ENCODE measurements at regions not wholly inside any gene's neighbourhood (a gene's known extent, or its start where the extent isn't known, plus 50 kb on each side); places are given as distances from the start of the nearest gene placed in this dataset.

GRCh38 chr9:99557816-99558215 lies 263.9 kb upstream of the NR4A3 start:
- intact Hi-C loops (cut with DNase I) = no loop called here
- WGBS, 2 donors = 64 to 75% methylated on average over 2 of the region's 2 CpGs

GRCh38 chr9:99559776-99560175 lies 261.9 kb upstream of the NR4A3 start:
- Histone ChIP-seq H3K4me1 (no peaks in the 10 kb centered on the region), H3K27ac (no peak overlapping the region), H3K4me3 (no peak overlapping the region), H3K27me3 (no peaks in the 10 kb centered on the region), H3K9me3 (no peaks in the 10 kb centered on the region), H3K36me3 (no peaks in the 10 kb centered on the region)
- 44 to 47% methylated on average over 1 of the region's 1 CpG for WGBS, 2 donors
- intact Hi-C loops (cut with DNase I) = no loop called here
- DNase-seq = no peak
- TF ChIP-seq CTCF (IDR thresholded peaks at IDR 0.05) (no peak), POLR2A (IDR thresholded peaks at IDR 0.05) (no peak)

More at GRCh38 chr9:99557816-99558215, 263.9 kb upstream of the NR4A3 start:
- no peak for DNase-seq
- TF ChIP-seq POLR2A (IDR thresholded peaks at IDR 0.05) (no peak), CTCF (IDR thresholded peaks at IDR 0.05) (no peak)
- Histone ChIP-seq H3K4me1 (no peaks in the 10 kb centered on the region), H3K27me3 (no peaks in the 10 kb centered on the region), H3K27ac (no peak overlapping the region), H3K9me3 (no peaks in the 10 kb centered on the region), H3K4me3 (no peak overlapping the region), H3K36me3 (no peaks in the 10 kb centered on the region)

GRCh38 chr9:99560561-99560960 lies 261.1 kb upstream of the NR4A3 start:
- H3K4me3 ChIP-seq = no peak overlapping the region
- TF ChIP-seq CTCF (IDR thresholded peaks at IDR 0.05) (no peak), POLR2A (IDR thresholded peaks at IDR 0.05) (no peak)
- DNase-seq = no peak
- no peaks in the 10 kb centered on the region for H3K9me3 ChIP-seq
- no peak overlapping the region for H3K27ac ChIP-seq
- no peaks in the 10 kb centered on the region for H3K36me3 ChIP-seq
- intact Hi-C loops (cut with DNase I) = no loop called here
- H3K27me3 ChIP-seq = no peaks in the 10 kb centered on the region
- H3K4me1 ChIP-seq = no peaks in the 10 kb centered on the region

- TF ChIP-seq POLR2A (IDR thresholded peaks at IDR 0.05) (no peak), CTCF (IDR thresholded peaks at IDR 0.05) (no peak)
- DNase-seq = no peak
- WGBS, 2 donors = 80 to 85% methylated on average over 2 of the region's 2 CpGs
- intact Hi-C loops (cut with DNase I) = no loop called here
- H3K4me3 ChIP-seq = no peak overlapping the region
- no peaks in the 10 kb centered on the region for H3K36me3 ChIP-seq
- no peak overlapping the region for H3K27ac ChIP-seq
- no peaks in the 10 kb centered on the region for H3K4me1 ChIP-seq
- H3K9me3 ChIP-seq = no peaks in the 10 kb centered on the region
- H3K27me3 ChIP-seq = no peaks in the 10 kb centered on the region
Measured at GRCh38 chr9:99561509-99561917, 260.2 kb upstream of the NR4A3 start.

GRCh38 chr9:99561961-99562565 lies 259.6 kb upstream of the NR4A3 start:
- WGBS, 2 donors = 71 to 78% methylated on average over 2 of the region's 2 CpGs
- no peaks in the 10 kb centered on the region for H3K36me3 ChIP-seq
- H3K4me1 ChIP-seq = no peaks in the 10 kb centered on the region
- intact Hi-C loops (cut with DNase I) = no loop called here
- no peaks in the 10 kb centered on the region for H3K27me3 ChIP-seq
- no peak overlapping the region for H3K4me3 ChIP-seq
- no peak for TF ChIP-seq CTCF (IDR thresholded peaks at IDR 0.05)
- no peak for TF ChIP-seq POLR2A (IDR thresholded peaks at IDR 0.05)
- H3K9me3 ChIP-seq = no peaks in the 10 kb centered on the region
- DNase-seq = no peak
- no peak overlapping the region for H3K27ac ChIP-seq
